GM18502 (cell line): ENCODE measurements at regions not wholly inside any gene's neighbourhood (a gene's known extent, or its start where the extent isn't known, plus 50 kb on each side); places are given as distances from the start of the nearest gene placed in this dataset.

Experiments used
- ATAC-seq: cut with Tn5 transposase; IDR thresholded peaks from one replicate; pipeline ENCODE4 v1.9.1; 2021; ENCODE audit warnings: mild to moderate bottlenecking; ENCODE audit not compliant: unreplicated experiment, poor library complexity

DNA sequence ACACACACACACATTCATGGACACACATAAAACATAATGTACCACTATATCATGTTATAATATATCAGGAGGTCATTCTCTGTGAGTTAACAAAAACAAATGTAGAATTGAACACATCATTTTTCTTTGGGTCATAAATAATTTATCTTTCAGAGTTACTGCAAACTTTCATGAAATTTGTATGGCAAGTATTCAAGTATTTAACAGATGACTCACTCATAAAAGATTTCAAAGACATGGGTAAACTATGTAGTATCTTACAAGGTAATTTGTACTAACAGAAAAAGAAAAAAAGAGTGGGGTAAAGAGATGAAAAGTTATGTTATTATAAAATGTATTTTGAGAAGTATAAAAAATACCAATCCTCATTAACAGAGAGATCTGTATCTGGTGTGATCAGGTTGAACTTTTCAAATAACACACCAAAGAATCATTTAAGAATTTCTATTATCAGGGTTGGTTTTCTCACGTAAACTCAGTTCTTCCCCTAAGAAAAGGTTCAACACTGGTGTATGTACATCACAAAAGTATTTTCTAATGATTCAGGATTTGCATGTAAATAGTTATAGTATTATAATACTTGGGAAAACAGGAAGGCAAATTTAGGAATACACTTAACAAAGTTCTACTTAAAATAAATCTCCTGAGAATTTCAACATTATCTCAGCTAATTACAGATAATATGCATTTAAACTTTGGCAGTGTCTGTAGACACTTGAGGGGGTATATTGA, 933.1 kb upstream of the LRRN3 start:
- ATAC-seq, result no peak

DNA sequence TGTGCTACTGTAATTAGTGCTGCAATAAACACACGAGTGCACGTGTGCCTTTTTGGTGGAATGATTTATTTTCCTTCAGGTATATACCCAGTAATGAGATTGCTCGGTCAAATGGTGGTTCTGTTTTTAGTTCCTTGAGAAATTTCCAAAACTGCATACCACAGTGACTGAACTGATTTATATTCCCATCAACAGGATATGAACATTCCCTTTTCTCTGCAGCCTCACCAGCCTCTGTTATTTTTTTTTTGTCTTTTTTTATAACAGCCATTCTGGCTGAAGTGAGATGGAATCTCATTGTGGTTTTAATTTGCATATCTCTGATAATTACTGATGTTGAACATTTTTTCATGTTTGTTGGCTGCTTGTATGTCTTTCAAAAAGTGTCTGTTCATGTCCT, 922.9 kb upstream of the LRRN3 start:
- ATAC-seq, result no peak

DNA sequence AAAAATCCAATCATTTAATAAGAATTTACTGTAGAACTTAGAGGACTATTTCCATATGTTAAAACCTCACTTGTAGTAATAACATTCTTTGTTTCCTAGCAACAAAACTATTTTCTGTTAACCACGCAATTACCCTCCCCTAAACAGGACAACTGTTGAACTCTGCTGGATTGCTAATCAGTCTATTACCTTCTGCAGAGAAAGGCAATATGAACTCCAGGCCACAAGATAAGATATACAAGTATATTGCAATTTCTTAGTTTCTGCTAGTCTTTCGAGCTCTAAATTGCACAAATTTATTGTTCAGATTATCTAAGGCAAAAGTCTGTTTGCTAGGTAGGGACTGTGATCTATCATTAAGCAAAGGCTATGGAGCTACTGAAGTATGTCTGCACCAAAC, 920.1 kb upstream of the LRRN3 start:
- ATAC-seq, result no peak

DNA sequence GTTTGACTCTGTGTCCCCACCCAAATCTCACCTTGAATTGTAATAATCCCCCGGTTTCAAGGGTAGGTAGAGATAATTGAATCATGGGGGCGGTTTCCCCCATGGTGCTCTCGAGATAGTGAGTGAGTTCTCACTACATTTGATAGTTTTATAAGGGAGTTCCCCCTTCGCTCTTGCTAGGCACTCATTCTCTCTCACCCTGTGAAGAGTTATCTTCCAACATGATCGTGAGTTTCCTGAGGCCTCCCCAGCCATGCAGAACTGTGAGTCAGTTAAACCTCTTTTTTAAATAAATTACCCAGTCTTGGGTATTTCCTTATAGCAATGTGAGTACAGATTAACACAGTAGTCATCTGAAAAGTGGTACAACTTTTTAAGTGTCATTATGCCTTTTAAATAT, 913.5 kb upstream of the LRRN3 start:
- ATAC-seq, result no peak

DNA sequence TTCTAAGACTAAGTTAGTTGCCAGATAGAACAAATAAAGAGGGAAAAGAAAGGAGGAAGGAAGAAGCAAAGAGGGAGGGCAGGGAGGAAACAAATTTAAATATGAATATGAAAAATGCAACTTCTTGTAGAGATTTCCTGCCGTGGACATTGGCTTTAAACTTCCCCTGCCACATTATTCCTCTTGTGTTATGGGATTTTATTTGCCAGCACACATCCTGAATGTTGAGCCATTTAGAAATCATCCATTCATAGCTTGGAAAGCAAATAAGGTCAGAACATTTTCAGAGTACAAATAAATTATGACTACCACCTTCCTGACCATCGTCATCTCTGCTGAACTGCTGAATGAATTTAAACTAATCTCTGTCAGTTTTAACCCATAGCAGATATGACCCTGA, 911.9 kb upstream of the LRRN3 start:
- ATAC-seq, result no peak

DNA sequence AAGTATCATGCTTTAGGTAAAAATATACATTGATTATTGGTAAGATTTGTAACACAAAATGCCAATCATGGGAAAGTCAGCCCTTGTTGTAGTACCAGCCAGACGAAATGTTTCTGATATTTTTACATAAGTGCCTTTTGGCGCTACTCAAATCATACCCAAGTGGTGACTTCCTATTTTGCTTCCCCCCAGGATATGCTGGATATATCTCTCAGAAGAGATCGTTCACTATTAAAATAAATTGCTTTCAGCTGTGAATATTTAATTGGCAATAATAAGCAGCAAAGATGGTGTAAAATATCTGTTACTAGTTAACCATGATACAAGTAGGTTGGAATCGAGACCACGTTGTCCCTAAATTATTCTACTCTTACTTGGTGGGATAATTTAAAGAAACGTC, 909.2 kb upstream of the LRRN3 start:
- no peak for ATAC-seq

DNA sequence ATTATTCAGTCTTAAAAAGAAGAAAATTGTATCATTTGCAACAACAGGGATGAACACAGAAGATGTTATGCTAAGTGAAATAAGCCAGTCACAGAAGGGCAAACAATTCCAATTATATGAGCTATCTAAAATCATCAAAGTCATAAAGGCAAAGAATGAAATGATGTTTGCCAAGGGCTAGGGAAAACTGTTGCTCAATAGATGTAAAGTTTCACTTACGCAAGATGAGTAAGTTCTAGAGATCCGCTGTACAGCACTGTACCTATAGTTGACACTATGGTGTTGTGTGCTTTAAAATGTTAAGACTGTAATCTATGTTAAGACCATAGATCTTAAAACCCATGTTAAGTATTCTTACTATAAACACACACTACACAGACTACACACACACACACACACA, 904.6 kb upstream of the LRRN3 start:
- ATAC-seq, result no peak

DNA sequence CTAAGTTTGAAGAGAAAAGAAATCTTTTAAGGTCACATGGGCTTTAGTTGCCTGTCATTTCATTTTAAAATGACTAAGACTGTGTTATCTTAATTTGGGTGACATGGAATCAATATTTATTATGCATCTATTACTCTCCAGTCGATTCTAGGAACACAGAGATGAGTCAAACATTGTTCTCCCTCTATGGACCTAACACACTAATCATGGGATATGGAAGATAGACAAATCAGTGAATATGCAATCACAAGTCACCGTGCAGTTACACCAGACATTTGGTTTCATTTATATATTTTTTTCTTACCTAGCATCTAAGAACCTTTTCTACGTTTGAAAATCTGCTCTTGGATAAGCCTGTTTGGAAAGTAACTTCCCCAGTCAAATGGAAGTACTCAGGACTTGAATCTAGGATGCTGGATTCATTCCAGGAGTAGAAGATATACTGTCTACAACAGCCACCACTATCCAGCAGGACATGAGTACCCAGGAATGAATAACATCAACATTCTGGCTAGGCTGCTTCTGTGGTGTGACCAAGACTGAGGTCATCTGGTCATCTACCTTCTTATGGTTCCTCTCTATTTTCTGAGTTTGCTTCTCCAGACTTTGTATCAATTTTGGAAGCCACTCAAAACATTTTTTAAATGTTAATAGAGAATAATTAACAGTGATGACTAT, 902.9 kb upstream of the LRRN3 start:
- no peak for ATAC-seq

DNA sequence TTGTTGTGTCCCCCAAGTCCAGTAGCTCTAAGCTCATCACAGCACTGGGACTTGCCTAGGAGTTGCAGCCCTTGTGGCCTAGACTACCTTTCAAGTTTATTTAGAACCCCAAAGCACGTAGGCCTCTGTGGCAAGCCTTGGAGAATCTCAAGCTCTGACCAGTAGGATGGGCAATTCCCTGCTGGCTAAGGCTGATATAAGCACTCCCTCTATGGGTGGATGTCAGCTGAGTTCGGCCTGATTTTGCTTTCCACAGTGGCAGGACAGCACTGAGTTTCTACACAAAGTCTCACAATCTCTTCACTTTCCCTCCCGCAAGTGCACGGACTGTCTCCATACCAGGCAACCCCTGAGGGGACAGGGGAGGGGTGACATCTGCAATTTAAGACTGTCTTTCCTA, 886.4 kb upstream of the LRRN3 start:
- no peak for ATAC-seq

DNA sequence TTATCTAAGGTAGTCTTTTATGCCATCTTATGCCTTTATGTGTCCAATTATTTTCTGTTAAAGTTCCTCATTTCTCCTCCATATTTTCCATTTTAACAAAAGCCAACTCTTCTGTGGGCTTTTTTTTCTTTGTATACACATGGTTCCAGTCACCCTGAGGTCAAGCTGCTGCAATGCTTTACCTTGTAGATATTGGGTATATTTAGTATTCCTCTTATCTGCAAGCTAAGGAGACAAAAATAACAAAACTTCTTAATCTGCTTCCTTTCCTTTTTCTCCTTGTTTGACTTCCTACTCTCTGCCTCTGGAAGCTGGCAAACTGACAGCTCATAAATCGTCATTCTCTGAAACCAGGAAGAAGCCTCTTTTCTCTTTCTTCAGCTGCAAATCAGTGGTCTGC, 885.0 kb upstream of the LRRN3 start:
- ATAC-seq, result no peak

DNA sequence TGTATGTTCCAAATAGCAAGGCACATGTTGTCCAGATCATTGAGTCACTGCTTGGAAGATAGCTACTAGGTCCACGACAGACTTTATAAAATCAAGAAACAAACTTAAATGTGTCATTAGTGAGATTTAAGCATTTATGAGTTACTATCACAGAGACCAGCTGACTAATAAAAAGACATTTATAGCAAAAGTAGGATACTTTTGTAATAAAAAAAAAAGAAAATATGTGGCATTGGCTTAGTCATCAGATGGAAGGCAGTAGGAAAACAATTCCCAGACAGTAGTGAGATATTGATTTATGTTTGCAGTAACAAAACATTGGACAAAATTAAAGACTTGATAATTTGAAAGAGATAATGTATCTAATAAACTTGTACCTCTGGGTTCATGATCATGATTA, 881.0 kb upstream of the LRRN3 start:
- no peak for ATAC-seq

DNA sequence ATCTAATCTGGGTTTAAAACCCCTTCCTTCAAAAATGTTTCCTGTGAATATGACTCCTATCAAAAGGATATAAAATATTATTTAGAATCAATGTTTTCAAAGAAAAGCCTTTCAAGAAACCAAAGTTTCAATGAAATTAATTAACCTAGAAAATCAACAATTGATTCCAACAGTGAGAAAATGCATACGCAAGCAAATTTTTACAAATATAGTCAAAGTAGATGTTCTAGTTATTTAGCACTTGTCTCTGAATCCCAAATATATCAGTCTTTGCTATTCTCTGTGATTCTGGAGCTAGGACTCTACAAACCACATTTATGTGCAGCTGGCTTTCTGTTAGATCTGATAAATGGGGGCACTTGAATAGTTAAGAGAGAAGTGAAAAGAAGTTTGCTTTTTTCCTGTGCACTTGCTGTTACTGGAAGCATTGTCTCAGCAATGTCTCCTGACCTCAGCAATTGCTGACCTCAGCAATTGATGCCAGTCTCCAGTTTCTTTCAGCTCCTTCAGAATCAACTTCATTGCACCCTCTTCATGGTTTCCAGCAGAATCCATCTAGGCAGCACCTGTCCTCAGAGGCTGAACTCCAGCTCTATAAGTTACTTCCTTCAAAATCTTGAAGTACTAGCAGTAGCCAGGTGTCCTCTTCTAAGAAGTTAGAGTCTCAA, 879.9 kb upstream of the LRRN3 start:
- ATAC-seq, result no peak

DNA sequence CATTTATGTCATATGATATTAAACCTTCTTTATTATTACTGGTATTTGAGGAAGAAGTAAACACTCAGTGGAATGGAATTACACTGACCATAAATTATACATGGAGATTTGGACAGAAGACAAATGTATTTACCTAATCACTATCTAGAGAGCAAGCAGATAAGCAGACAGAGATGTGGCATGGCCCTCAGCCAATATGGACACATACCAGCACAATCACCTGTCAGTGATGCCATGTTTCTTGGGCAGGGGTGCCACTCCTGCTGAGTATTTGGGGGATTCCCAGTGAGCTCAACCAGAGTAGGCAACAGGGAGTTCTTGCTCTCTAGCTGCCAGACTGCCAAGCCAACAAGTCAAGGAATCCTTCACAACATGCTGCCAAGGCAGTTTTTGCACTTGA, 866.3 kb upstream of the LRRN3 start:
- ATAC-seq, result no peak

DNA sequence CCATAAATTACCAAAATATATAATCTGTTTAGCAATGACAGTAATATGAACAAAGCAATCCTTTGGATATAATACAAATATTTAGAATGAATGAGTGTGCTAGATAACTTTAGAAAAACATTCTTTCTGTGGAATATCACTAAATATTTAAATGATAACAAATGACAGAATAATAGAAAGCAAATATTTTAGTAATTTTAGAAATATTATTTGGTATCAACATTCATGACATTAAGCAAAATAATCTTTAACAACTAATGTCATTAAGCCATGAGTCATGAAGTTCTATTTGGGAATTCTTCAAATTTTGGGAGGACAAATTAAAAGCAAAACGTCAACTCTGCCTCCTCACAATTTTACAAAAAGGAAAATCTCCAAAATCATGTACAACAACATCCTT, 844.8 kb upstream of the LRRN3 start:
- ATAC-seq, result no peak

DNA sequence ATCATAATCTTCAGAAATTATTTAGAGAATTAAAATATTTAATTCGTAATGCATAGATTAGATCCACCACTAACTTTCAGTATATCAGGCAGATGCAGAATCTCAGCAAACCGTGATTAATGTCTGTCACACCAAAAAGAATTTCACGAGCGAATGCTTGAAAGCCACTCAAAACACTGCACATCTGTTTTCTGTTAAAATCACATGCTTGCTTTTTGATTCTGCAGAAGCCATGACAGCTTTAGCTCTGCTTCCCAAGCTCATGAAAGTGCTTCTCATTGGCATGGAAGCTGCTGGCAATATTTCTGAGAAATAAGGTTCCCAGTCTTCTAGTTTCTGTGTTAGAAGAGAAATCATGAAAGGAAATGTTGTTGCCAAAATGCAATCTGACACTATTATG, 837.8 kb upstream of the LRRN3 start:
- no peak for ATAC-seq

DNA sequence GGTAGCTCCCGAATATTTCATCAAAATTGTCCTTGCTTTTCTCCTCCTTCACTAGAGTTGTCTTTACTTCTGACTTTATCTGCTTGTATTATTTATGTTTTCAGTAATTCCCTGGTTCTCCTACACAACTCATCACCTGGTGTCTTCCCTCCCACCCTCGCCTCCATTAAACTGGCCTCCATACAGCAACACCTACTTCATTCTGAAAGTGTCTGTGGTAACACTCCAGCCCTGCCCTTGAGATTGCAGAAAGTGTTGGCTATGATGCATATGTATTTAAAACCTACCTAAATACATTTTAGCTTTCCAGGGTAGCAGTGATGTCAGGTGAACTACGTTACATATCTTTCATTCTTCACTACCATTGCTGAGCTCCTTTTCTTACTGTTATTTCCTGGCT, 833.3 kb upstream of the LRRN3 start:
- ATAC-seq, result no peak

DNA sequence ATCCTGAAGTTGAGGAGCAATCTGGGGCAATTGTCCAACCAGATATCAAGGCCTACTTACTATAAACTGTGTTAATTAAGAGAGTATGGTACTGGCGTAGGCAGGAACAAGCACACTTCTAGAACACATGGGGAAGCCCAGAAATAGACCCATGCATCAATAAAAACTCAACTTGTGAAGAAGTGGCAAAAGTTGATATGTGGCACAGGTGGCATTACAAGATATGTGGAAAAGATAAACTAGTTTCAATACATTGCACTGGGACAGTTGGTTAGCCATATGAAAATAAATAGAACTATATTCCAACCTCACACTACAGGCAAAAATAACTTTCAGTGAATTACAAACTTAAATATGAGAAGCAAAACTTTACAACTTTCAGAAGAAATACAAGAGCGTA, 828.7 kb upstream of the LRRN3 start:
- no peak for ATAC-seq

DNA sequence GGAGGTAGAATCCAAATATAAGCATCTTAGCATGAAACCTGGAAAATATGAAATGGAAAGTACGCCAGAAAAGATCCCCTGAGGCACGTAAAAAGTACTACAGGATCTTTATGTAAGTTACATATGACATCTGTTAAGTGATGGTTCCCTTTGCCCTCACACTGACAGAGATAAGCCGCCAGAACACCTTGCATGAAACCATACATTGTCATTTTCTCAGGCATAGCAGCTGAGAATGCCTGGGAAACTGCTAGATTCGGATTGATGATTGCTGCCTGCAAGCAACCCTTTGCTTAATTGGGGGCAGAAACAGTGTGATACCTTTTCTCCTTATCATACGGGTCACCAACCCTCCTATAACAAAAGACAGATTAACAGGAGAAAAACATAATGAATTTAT, 826.6 kb upstream of the LRRN3 start:
- ATAC-seq, result no peak

DNA sequence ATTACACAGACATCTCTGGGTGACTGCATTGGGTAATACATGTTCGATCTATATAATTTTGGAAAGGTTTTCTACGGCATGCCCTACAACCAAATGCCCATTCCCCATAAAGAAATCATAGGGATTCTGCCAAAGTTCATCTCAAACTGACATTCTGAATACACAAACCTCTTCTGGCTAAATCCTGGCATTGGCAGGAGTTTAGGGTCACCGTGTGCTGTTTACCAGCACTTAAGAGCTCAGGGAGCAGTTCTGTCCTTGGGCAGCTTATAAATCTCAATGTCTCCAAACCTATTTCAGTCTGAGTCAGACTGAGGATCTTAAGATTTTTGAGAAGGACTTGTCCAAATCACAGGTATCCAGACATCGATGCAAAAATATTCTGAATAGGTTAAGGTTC, 809.6 kb upstream of the LRRN3 start:
- no peak for ATAC-seq

DNA sequence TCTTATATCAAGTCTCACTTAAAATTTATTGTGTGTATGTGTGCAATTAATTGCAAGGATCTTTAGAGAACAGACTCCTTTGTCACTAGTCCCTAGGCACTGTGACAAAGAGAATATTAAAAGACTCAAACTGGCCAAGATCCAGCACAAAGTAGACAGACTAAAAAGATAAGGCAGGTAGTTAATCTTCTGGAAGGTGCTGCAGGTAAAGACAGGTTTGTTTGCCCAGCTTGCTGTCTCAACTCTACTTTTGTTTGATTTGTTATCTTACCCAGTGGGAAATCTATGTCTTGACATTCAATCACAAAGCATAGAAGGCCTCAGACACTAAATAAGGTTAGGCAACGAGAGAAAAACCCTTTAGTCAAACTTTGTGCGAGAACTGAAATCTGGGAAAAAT, 807.9 kb upstream of the LRRN3 start:
- ATAC-seq, result no peak

DNA sequence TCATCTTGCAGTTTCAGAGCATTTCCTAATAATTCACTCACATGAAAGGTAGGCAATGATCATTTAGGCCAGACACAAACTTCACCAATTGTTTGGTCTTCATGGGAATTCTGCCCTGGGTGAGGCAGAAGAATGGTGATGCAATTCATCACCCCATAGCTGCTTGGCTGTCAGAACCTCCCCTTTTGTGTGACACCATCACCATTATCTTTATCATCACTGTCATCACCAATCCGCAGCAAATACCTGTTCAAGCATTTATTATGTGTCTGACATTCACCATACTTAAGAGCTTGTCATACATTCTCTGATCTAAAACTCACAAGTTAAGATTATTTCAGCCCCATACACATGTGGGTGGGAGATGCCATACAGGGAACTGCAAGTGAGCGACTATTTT, 799.5 kb upstream of the LRRN3 start:
- no peak for ATAC-seq

DNA sequence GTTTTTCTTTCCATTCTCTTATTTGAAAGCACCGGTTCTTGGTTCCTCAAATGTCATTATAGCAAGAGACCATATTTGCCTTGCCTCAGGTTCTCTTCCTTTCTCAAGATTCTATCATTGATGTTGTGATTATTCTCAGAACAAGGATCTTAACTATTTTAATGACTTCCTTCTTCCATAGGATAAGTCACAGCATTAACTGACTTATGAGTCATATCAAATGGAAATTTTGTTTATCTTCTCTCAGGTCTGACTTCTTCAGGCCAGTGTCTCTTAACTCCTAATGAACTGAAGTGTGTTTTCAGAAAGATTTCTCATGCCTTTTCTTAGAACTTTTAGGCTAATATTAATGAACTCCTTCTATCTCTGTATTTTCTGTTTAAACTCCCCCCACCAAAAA, 794.6 kb upstream of the LRRN3 start:
- ATAC-seq, result no peak
